ENCODE measurements at regions not wholly inside any gene's neighbourhood (a gene's known extent, or its start where the extent isn't known, plus 50 kb on each side); places are given as distances from the start of the nearest gene placed in this dataset.

DNA sequence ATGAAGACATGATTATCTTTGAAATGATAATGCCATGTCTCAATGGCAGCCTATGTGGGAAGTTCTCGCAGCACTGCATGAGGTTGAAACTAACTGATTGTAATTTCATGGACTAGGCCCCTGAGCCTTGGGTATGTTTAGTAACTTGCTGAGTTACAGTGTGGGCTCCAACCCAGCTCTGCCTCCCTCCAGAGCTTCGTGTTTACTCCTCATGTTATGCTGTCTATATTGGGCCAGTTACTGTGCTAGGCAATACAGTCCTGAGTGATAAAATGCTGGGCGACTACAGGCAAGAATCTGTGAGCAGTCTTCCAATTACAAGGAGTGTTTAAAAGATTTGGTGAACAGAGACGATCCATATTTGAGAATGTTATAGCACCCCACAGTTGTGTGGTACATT lies 530.1 kb upstream of the CDH2 start:
- Histone ChIP-seq H3K27me3 (ENCODE audit: control insufficient read depth in 1 of 2, insufficient read depth in 2 of 2, low read length in 2 of 2) (no peaks in the 10 kb centered on the region), H3K9ac (ENCODE audit: insufficient read depth, low read depth, low read length) (no peak overlapping the region), H4K20me1 (ENCODE audit: insufficient read depth, low read length) (no peaks in the 10 kb centered on the region), H3K27ac (ENCODE audit: extremely low read length, insufficient read depth, low read length) (no peak overlapping the region), H3K4me2 (ENCODE audit: low read depth, low read length) (no peak overlapping the region), H3K79me2 (ENCODE audit: insufficient read depth, low read length) (no peaks in the 10 kb centered on the region), H3K36me3 (replicated peaks in 1 of 2; ENCODE audit: control insufficient read depth in 1 of 2, insufficient read depth in 2 of 2, low read length in 2 of 2) (no peaks in the 10 kb centered on the region), H2AFZ (ENCODE audit: low read length) (no peak overlapping the region), H3K4me1 (ENCODE audit: insufficient read depth, low read length) (no peaks in the 10 kb centered on the region), H3K9me3 (ENCODE audit: low read length) (no peaks in the 10 kb centered on the region), H3K4me3 (replicated peaks in 1 of 3; ENCODE audit: insufficient read depth in 1 of 3, low read depth in 2 of 3, low read length in 3 of 3) (no peak overlapping the region)
- 3% methylated on average over 3 of the region's 4 CpGs for WGBS (ENCODE audit: low lambda C conversion rate)
- no peak for DNase-seq (ENCODE audit: low spot score)
- in situ Hi-C loops (cut with HindIII; ENCODE audit: extremely low pct_ligation_motif_present, low pct_unique_long_range_greater_than_20kb), result no loop called here
- BruUV-seq (replicated peaks), result no TSS peak
- intact Hi-C loops (cut with micrococcal nuclease; ENCODE audit: unreplicated experiment), result no loop called here
- TF ChIP-seq U2AF1 (optimal IDR thresholded peaks at IDR 0.05; ENCODE audit: low read depth, low read length), result no peak
- TF ChIP-seq PRPF4 (IDR thresholded peaks at IDR 0.05; ENCODE audit: low read depth, low read length, poor library complexity, severe bottlenecking), result no peak
- TF ChIP-seq ZNF496 (CRISPR knock-in tag; IDR thresholded peaks at IDR 0.05; ENCODE audit: insufficient replicate concordance), result no peak
- ChIA-PET POLR2A (no interaction called here), CTCF (ENCODE audit: low intra/inter-chr PET ratio, low total read pairs) (no interaction called here)
- FAIRE-seq, result no peak
- no peak for ATAC-seq

DNA sequence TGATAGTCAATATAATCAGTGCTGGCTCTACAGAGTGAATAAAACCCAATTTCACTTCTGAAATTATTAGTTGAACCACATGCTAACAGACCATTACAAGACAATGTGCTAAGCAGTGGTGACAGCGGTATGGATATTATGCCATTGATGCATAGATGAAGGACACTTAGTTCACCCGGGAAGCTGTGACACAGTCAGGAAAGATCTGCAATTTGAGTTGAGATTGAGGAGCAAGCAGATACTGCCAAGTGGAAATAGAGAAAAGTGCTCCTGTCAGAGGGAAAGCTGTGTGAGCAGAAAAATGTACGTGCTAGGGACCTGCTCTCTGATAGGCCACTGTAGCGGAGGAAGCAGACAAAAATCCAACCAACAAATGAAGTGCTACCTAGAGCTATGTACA lies 529.5 kb upstream of the CDH2 start:
- no peak for FAIRE-seq
- no peaks in the 10 kb centered on the region for H3K36me3 ChIP-seq (replicated peaks in 1 of 2; ENCODE audit: control insufficient read depth in 1 of 2, insufficient read depth in 2 of 2, low read length in 2 of 2)
- H3K9me3 ChIP-seq (ENCODE audit: low read length), result no peaks in the 10 kb centered on the region
- POLR2A ChIA-PET, result no interaction called here
- no TSS peak for BruUV-seq (replicated peaks)
- CTCF ChIA-PET (ENCODE audit: low intra/inter-chr PET ratio, low total read pairs), result no interaction called here
- H3K27ac ChIP-seq (ENCODE audit: extremely low read length, insufficient read depth, low read length), result no peak overlapping the region
- no peaks in the 10 kb centered on the region for H4K20me1 ChIP-seq (ENCODE audit: insufficient read depth, low read length)
- 51% methylated on average over 4 of the region's 4 CpGs for WGBS (ENCODE audit: low lambda C conversion rate)
- ATAC-seq, result no peak
- no peaks in the 10 kb centered on the region for H3K27me3 ChIP-seq (ENCODE audit: control insufficient read depth in 1 of 2, insufficient read depth in 2 of 2, low read length in 2 of 2)
- H3K4me1 ChIP-seq (ENCODE audit: insufficient read depth, low read length), result no peaks in the 10 kb centered on the region
- no peak for DNase-seq (ENCODE audit: low spot score)
- no peaks in the 10 kb centered on the region for H3K79me2 ChIP-seq (ENCODE audit: insufficient read depth, low read length)
- no peak overlapping the region for H3K4me3 ChIP-seq (replicated peaks in 1 of 3; ENCODE audit: insufficient read depth in 1 of 3, low read depth in 2 of 3, low read length in 3 of 3)
- H2AFZ ChIP-seq (ENCODE audit: low read length), result no peak overlapping the region
- TF ChIP-seq CCDC6 (CRISPR knock-in tag; IDR thresholded peaks at IDR 0.05), result no peak
- in situ Hi-C loops (cut with HindIII; ENCODE audit: extremely low pct_ligation_motif_present, low pct_unique_long_range_greater_than_20kb), result no loop called here
- intact Hi-C loops (cut with micrococcal nuclease; ENCODE audit: unreplicated experiment), result no loop called here
- H3K4me2 ChIP-seq (ENCODE audit: low read depth, low read length), result no peak overlapping the region
- no peak overlapping the region for H3K9ac ChIP-seq (ENCODE audit: insufficient read depth, low read depth, low read length)
